GM23338 (cell line): ENCODE measurements at regions not wholly inside any gene's neighbourhood (a gene's known extent, or its start where the extent isn't known, plus 50 kb on each side); places are given as distances from the start of the nearest gene placed in this dataset.

Experiments used
- ATAC-seq: fragments of 200-7000 bp; cut with Tn5 transposase; 3 replicates; pipeline ENCODE4 v1.9.1; 2020
- DNase-seq: peaks from one replicate; pipeline ENCODE4 v3.0.0-alpha.2; 2015; ENCODE audit warnings: low spot score
- H2AFZ ChIP-seq: fragments of 200-600 bp; sonication (generic); 2 replicates; pipeline ENCODE4 v1.8.0; 2016; ENCODE audit warnings: antibody characterized with exemption, mild to moderate bottlenecking, moderate library complexity
- H3F3A ChIP-seq: fragments of 200-600 bp; sonication (generic); replicated peaks from 2 replicates; pipeline ENCODE4 v1.8.0; 2017; ENCODE audit warnings: antibody characterized with exemption, mixed run types, low read depth
- H3K27ac ChIP-seq: fragments of 200-600 bp; sonication (generic); 2 replicates; pipeline ENCODE4 v1.6.1; 2016; ENCODE audit warnings: low read depth
- H3K27me3 ChIP-seq: fragments of 200-600 bp; sonication (generic); 2 replicates; pipeline ENCODE4 v1.8.0; 2016; ENCODE audit warnings: mild to moderate bottlenecking, mixed run types, moderate library complexity; ENCODE audit not compliant: insufficient read depth
- H3K36me3 ChIP-seq: fragments of 200-600 bp; sonication (generic); 2 replicates; pipeline ENCODE4 v1.8.0; 2016; ENCODE audit warnings: mild to moderate bottlenecking; ENCODE audit not compliant: insufficient read depth
- H3K4me1 ChIP-seq: fragments of 200-600 bp; sonication (generic); 2 replicates; pipeline ENCODE4 v1.8.0; 2016; ENCODE audit warnings: mild to moderate bottlenecking, moderate library complexity; ENCODE audit not compliant: insufficient read depth
- H3K4me2 ChIP-seq: fragments of 200-600 bp; sonication (generic); 2 replicates; pipeline ENCODE4 v1.7.1; 2017; ENCODE audit warnings: mixed run types
- H3K4me3 ChIP-seq: fragments of 200-600 bp; sonication (generic); 2 replicates; pipeline ENCODE4 v1.6.1; 2016; ENCODE audit warnings: mixed run types
- H3K79me2 ChIP-seq: fragments of 200-600 bp; sonication (generic); replicated peaks from 2 replicates; pipeline ENCODE4 v1.8.0; 2017; ENCODE audit warnings: mild to moderate bottlenecking; ENCODE audit not compliant: insufficient read depth
- H3K9me2 ChIP-seq: fragments of 200-600 bp; sonication (generic); 2 replicates; pipeline ENCODE4 v1.8.0; 2017; ENCODE audit not compliant: insufficient read depth
- H4K20me1 ChIP-seq: fragments of 200-600 bp; sonication (generic); replicated peaks from 2 replicates; pipeline ENCODE4 v1.8.0; 2017; ENCODE audit warnings: mild to moderate bottlenecking; ENCODE audit not compliant: insufficient read depth
- H3K27ac Mint-ChIP-seq: 2 replicates; pipeline ENCODE4 v1.8.0; 2020; ENCODE audit warnings: inconsistent platforms, mild to moderate bottlenecking, moderate library complexity, mixed read lengths
- H3K27me3 Mint-ChIP-seq: 3 replicates; pipeline ENCODE4 v1.8.0; 2022; ENCODE audit warnings: low read depth, mild to moderate bottlenecking, moderate library complexity, mixed read lengths, inconsistent platforms; ENCODE audit not compliant: insufficient read depth, poor library complexity
- H3K36me3 Mint-ChIP-seq: 3 replicates; pipeline ENCODE4 v1.8.0; 2021; ENCODE audit warnings: low read depth, mild to moderate bottlenecking, inconsistent platforms, moderate library complexity, mixed read lengths
- H3K4me1 Mint-ChIP-seq: 3 replicates; pipeline ENCODE4 v1.8.0; 2020; ENCODE audit warnings: mild to moderate bottlenecking, inconsistent platforms, mixed read lengths
- H3K4me3 Mint-ChIP-seq: 3 replicates; pipeline ENCODE4 v1.8.0; 2021; ENCODE audit warnings: moderate library complexity, mild to moderate bottlenecking, inconsistent platforms, mixed read lengths
- H3K9me3 Mint-ChIP-seq: 3 replicates; pipeline ENCODE4 v1.8.0; 2020; ENCODE audit warnings: moderate library complexity, mild to moderate bottlenecking, inconsistent platforms, mixed read lengths
- CREB1 ChIP-seq: fragments of 250-450 bp; sonication (Bioruptor Pico); IDR thresholded peaks from 2 replicates; pipeline ENCODE4 v1.5.0; 2020; ENCODE audit warnings: low read depth, mild to moderate bottlenecking, moderate library complexity
- EZH2 ChIP-seq: fragments of 200-600 bp; sonication (generic); IDR thresholded peaks from one replicate; pipeline ENCODE4 v1.8.0; 2017; ENCODE audit warnings: antibody characterized with exemption, mild to moderate bottlenecking, low read depth; ENCODE audit not compliant: unreplicated experiment
- EZH2phosphoT487 ChIP-seq: fragments of 200-600 bp; sonication (generic); IDR thresholded peaks from one replicate; pipeline ENCODE4 v1.8.1; 2018; ENCODE audit warnings: antibody characterized with exemption; ENCODE audit not compliant: unreplicated experiment
- JUNB ChIP-seq: IDR thresholded peaks from one replicate; pipeline ENCODE4 v1.6.1; 2016; ENCODE audit warnings: antibody characterized with exemption; ENCODE audit not compliant: unreplicated experiment
- NANOG ChIP-seq: IDR thresholded peaks from 2 replicates; pipeline ENCODE4 v1.6.1; 2016; ENCODE audit warnings: antibody characterized with exemption, borderline replicate concordance
- POLR2AphosphoS5 ChIP-seq: IDR thresholded peaks from 2 replicates; pipeline ENCODE4 v1.6.1; 2016; ENCODE audit warnings: antibody characterized with exemption, low read depth
- STAT1 ChIP-seq: IDR thresholded peaks from one replicate; pipeline ENCODE4 v1.6.1; 2016; ENCODE audit warnings: antibody characterized with exemption; ENCODE audit not compliant: unreplicated experiment
- ZNF114 ChIP-seq: fragments of 250-450 bp; sonication (Bioruptor Pico); IDR thresholded peaks from 2 replicates; pipeline ENCODE4 v1.5.0; 2020; ENCODE audit warnings: mild to moderate bottlenecking, moderate library complexity
- ZNF331 ChIP-seq: fragments of 250-450 bp; sonication (Bioruptor Pico); IDR thresholded peaks from 2 replicates; pipeline ENCODE4 v1.5.0; 2020; ENCODE audit warnings: low read depth, mild to moderate bottlenecking, moderate library complexity
- TF ChIP-seq, protein P1 (sequence below): IDR thresholded peaks from 2 replicates; pipeline ENCODE4 v1.6.1; 2016; ENCODE audit warnings: antibody characterized with exemption
- TF ChIP-seq, protein P2 (sequence below), 2 experiments: fragments of 200-600 bp in 1 of 2; sonication (generic) in 1 of 2; conservative IDR thresholded peaks; 2 replicates each; pipeline versions ENCODE4 v1.5.1 to v1.6.1; 2016 to 2017; ENCODE audit warnings: antibody characterized with exemption in 2 of 2, low read depth in 2 of 2, mild to moderate bottlenecking in 2 of 2, moderate library complexity in 1 of 2
- TF ChIP-seq, protein P3 (sequence below): IDR thresholded peaks from one replicate; pipeline ENCODE4 v1.6.1; 2018; ENCODE audit warnings: antibody characterized with exemption; ENCODE audit not compliant: unreplicated experiment

DNA sequence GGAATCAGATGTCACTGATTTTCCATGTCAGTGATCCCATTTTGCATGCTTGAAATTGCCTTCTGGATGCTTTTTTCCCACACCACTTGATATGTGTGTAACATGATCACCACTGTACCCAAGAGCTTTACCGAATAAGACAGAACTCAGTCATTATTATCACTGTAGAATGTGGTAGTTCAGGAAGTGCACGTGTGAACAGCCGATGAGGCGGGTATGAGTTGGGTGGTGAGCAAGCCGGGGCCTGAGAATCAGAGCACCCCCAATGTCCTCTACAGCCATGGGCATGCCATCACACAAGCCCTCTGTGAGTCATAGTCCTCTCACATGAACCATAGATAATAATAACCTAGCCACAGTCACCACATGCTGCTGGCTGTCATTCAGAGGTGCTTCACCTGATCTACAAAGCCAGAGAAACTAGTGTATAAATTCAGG lies 470.8 kb downstream of the SOX2 start (continued):
- no peak for TF ChIP-seq JUNB
- TF ChIP-seq, protein P1, sequence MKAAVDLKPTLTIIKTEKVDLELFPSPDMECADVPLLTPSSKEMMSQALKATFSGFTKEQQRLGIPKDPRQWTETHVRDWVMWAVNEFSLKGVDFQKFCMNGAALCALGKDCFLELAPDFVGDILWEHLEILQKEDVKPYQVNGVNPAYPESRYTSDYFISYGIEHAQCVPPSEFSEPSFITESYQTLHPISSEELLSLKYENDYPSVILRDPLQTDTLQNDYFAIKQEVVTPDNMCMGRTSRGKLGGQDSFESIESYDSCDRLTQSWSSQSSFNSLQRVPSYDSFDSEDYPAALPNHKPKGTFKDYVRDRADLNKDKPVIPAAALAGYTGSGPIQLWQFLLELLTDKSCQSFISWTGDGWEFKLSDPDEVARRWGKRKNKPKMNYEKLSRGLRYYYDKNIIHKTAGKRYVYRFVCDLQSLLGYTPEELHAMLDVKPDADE, result no peak

DNA sequence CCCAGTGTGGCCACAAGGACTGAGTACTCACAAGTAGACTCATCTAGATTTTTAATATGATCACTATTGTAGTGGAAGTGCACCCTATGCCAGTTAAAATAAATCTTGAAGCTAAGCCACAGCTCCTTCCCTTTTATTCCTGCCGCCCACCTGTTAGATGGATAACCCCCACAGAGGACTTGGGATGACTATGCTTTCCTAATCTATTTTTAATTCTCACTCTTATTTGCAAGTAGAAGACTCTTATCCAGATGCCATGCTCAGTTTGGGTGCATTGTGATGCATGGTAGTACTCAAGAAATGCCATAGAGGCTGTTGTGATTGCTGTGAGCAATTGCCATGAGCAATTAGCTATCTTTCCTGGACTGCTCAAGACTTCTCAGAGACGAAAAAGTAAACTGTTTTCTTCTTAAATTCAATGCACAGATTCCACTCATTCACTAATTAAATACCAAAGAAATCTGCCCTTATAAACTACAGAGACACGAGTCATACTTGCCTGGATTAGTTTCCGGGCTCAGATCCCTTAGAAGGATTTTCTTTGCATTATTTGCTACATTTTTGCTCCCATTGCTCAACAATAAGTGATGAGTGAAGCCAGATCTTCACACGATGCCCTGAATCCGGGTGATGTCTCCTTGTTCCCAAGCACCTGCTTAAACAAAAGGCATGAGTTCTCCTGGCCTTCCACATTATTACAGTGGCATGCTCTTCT lies 472.1 kb downstream of the SOX2 start:
- DNase-seq (no peak), ATAC-seq (no peak)
- H3K27ac Mint-ChIP-seq, result peak overlapping the region; percentile 30
- H3K9me3 Mint-ChIP-seq, result 0 out of 3 replicates have a peak, but pooled peaks cover 2% of the 10 kb centered on the region
- Histone ChIP-seq H3F3A (no peaks in the 10 kb centered on the region), H3K79me2 (no peaks in the 10 kb centered on the region), H3K9me2 (no peaks in the 10 kb centered on the region), H3K4me3 (no peak overlapping the region), H3K4me2 (peak overlapping the region; percentile 27; the same call in 1 of the 2 replicates), H3K27me3 (no peaks in the 10 kb centered on the region), H3K4me1 (peaks cover 48% of the 10 kb centered on the region), H3K36me3 (no peaks in the 10 kb centered on the region), H4K20me1 (no peaks in the 10 kb centered on the region), H3K27ac (no peak overlapping the region), H2AFZ (no peak overlapping the region; the same call in 1 of the 2 replicates)
- TF ChIP-seq JUNB, result no peak
- TF ChIP-seq NANOG, result no peak; the same call in 1 of the 2 replicates
- no peak for TF ChIP-seq POLR2AphosphoS5
- TF ChIP-seq ZNF114 (CRISPR knock-in tag), result no peak
- TF ChIP-seq, protein P2, sequence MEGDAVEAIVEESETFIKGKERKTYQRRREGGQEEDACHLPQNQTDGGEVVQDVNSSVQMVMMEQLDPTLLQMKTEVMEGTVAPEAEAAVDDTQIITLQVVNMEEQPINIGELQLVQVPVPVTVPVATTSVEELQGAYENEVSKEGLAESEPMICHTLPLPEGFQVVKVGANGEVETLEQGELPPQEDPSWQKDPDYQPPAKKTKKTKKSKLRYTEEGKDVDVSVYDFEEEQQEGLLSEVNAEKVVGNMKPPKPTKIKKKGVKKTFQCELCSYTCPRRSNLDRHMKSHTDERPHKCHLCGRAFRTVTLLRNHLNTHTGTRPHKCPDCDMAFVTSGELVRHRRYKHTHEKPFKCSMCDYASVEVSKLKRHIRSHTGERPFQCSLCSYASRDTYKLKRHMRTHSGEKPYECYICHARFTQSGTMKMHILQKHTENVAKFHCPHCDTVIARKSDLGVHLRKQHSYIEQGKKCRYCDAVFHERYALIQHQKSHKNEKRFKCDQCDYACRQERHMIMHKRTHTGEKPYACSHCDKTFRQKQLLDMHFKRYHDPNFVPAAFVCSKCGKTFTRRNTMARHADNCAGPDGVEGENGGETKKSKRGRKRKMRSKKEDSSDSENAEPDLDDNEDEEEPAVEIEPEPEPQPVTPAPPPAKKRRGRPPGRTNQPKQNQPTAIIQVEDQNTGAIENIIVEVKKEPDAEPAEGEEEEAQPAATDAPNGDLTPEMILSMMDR (conservative IDR thresholded peaks at IDR 0.05; ENCODE audit: low read depth in 2 of 2), result no peak
- no peak for TF ChIP-seq ZNF331 (CRISPR knock-in tag)
- no peak for TF ChIP-seq EZH2phosphoT487
- TF ChIP-seq STAT1, result no peak
- peaks cover 51% of the 10 kb centered on the region for H3K4me1 Mint-ChIP-seq
- no peaks in the 10 kb centered on the region; the same call in 2 of the 3 replicates for H3K36me3 Mint-ChIP-seq
- peaks cover 4% of the 10 kb centered on the region for H3K27me3 Mint-ChIP-seq
- no peak overlapping the region for H3K4me3 Mint-ChIP-seq

DNA sequence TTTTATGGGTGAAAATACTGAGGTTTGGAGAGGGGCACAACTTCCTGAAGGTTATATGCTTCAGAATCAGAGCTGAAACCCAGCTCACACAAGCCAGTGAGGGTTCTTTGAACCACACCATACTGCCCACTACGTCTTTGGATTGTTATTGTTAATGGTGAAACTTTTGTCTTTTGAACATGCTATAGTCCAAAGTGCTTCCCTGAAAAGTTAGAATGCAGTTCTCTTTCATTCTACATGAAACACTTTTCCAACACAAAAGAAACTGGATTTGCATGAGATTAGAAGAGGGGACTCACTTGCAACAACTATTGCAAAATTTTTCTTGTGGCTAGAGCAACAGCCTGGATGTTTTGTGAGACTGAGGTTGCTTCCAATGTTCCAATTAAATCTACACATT lies 473.6 kb downstream of the SOX2 start:
- TF ChIP-seq ZNF114 (CRISPR knock-in tag) (no peak), CREB1 (CRISPR knock-in tag) (no peak), EZH2phosphoT487 (no peak), STAT1 (no peak), NANOG (no peak), EZH2 (no peak)
- TF ChIP-seq, protein P3, sequence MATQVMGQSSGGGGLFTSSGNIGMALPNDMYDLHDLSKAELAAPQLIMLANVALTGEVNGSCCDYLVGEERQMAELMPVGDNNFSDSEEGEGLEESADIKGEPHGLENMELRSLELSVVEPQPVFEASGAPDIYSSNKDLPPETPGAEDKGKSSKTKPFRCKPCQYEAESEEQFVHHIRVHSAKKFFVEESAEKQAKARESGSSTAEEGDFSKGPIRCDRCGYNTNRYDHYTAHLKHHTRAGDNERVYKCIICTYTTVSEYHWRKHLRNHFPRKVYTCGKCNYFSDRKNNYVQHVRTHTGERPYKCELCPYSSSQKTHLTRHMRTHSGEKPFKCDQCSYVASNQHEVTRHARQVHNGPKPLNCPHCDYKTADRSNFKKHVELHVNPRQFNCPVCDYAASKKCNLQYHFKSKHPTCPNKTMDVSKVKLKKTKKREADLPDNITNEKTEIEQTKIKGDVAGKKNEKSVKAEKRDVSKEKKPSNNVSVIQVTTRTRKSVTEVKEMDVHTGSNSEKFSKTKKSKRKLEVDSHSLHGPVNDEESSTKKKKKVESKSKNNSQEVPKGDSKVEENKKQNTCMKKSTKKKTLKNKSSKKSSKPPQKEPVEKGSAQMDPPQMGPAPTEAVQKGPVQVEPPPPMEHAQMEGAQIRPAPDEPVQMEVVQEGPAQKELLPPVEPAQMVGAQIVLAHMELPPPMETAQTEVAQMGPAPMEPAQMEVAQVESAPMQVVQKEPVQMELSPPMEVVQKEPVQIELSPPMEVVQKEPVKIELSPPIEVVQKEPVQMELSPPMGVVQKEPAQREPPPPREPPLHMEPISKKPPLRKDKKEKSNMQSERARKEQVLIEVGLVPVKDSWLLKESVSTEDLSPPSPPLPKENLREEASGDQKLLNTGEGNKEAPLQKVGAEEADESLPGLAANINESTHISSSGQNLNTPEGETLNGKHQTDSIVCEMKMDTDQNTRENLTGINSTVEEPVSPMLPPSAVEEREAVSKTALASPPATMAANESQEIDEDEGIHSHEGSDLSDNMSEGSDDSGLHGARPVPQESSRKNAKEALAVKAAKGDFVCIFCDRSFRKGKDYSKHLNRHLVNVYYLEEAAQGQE, result no peak
- TF ChIP-seq, protein P2 (conservative IDR thresholded peaks at IDR 0.05; ENCODE audit: low read depth in 2 of 2), result no peak
- Mint-ChIP-seq H3K27me3 (peaks cover 3% of the 10 kb centered on the region), H3K36me3 (no peaks in the 10 kb centered on the region; the same call in 2 of the 3 replicates), H3K4me3 (no peak overlapping the region), H3K27ac (no peak overlapping the region), H3K4me1 (peaks cover 36% of the 10 kb centered on the region), H3K9me3 (0 out of 3 replicates have a peak, but pooled peaks cover 2% of the 10 kb centered on the region)
- no peak overlapping the region for H3K4me2 ChIP-seq
- ATAC-seq, result no peak; the same call in 2 of the 3 replicates
- no peaks in the 10 kb centered on the region for H3K79me2 ChIP-seq
- H3K4me1 ChIP-seq, result peaks cover 37% of the 10 kb centered on the region
- no peaks in the 10 kb centered on the region for H4K20me1 ChIP-seq
- H3K9me2 ChIP-seq, result no peaks in the 10 kb centered on the region
- H3K4me3 ChIP-seq, result no peak overlapping the region
- DNase-seq, result no peak
- H3K27ac ChIP-seq, result no peak overlapping the region
- H3K36me3 ChIP-seq, result no peaks in the 10 kb centered on the region
- no peak overlapping the region for H2AFZ ChIP-seq
- H3F3A ChIP-seq, result no peaks in the 10 kb centered on the region
- H3K27me3 ChIP-seq, result no peaks in the 10 kb centered on the region
